Spinal cord (tissue), 9 donors: ENCODE measurements at regions not wholly inside any gene's neighbourhood (a gene's known extent, or its start where the extent isn't known, plus 50 kb on each side); places are given as distances from the start of the nearest gene placed in this dataset.
A peak's percentile ranks its signal among the peaks of the same experiment; 100 is the strongest.

Experiments used
- DNase-seq, 6 donors: peaks; one replicate each; pipeline versions ENCODE4 v3.0.0 to v3.0.0-alpha.2; 2013 to 2015; ENCODE audit warnings: low spot score in 6 of 6, low read depth in 4 of 6
- H3K27ac ChIP-seq: one replicate; pipeline ENCODE4 v1.5.1; 2013; ENCODE audit warnings: low read depth, low read length, control low read depth
- H3K27me3 ChIP-seq: one replicate; pipeline ENCODE4 v1.6.1; 2013; ENCODE audit warnings: low read length; ENCODE audit not compliant: control insufficient read depth, insufficient read depth
- H3K36me3 ChIP-seq: one replicate; pipeline ENCODE4 v1.6.1; 2013; ENCODE audit warnings: low read length; ENCODE audit not compliant: control insufficient read depth, insufficient read depth
- H3K4me1 ChIP-seq: one replicate; pipeline ENCODE4 v1.6.1; 2013; ENCODE audit warnings: low read length; ENCODE audit not compliant: control insufficient read depth, insufficient read depth
- H3K4me3 ChIP-seq: one replicate; pipeline ENCODE4 v1.5.1; 2013; ENCODE audit warnings: low read depth, low read length, control low read depth
- H3K9me3 ChIP-seq: one replicate; pipeline ENCODE4 v1.6.1; 2013; ENCODE audit warnings: low read length; ENCODE audit not compliant: control insufficient read depth, insufficient read depth
- whole genome bisulfite sequencing: methylation state at CpG from one replicate; pipeline ENCODE4 v1.1.5; 2013; ENCODE audit warnings: missing lambda C conversion rate; ENCODE audit not compliant: insufficient coverage; 5-methylcytosine and 5-hydroxymethylcytosine counted together
- donor health status: healthy.

DNA sequence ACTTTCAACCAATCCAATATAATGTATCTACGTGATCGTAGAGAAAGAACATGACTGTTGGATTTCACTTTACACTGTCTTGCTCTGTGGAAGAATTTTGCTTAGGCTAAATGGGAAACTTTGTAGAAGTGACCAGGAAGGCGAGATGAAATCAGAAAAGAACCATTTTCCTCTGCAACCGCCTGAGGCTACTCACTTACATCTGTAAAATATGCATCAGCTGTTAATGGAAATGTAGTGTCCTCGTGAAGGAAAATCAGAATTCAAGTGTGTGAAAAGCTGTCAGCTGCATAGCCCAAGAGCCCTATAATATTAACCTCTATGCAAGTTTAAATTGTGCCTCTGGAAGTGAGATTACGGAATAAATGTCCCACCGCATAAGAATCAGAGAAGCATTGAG is 277.9 kb downstream of the C6orf118 start:
- Histone ChIP-seq H3K4me1 (no peaks in the 10 kb centered on the region), H3K9me3 (no peaks in the 10 kb centered on the region), H3K4me3 (no peak overlapping the region), H3K27me3 (no peaks in the 10 kb centered on the region), H3K36me3 (no peaks in the 10 kb centered on the region), H3K27ac (no peak overlapping the region)
- no CpG with 5 or more reads among the region's 7 CpGs for WGBS
- peak in 1 of 6 donors; percentile 69 for DNase-seq

DNA sequence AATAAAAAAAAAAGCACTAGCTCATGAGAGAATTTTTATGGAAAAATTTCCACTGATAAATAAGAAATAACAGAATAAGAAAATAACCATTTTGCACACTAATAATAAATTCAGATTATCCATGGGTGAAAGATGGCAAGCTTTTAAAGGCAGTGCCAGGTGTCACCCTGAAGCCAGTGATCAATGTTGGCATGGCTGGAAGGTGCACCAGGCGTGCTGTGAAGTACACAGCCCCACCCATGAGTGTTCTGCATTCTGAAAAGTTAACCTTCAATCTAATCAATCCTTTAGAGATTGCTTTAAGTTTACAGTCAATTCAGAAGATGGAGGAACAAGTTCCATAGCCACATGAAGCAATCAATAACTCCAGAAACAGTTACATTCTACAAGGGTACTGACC is 284.4 kb downstream of the C6orf118 start:
- 60% methylated on average over 1 of the region's 1 CpG for WGBS
- Histone ChIP-seq H3K4me1 (no peaks in the 10 kb centered on the region), H3K4me3 (no peak overlapping the region), H3K9me3 (no peaks in the 10 kb centered on the region), H3K27me3 (no peaks in the 10 kb centered on the region), H3K27ac (no peak overlapping the region), H3K36me3 (no peaks in the 10 kb centered on the region)
- DNase-seq: no peak

DNA sequence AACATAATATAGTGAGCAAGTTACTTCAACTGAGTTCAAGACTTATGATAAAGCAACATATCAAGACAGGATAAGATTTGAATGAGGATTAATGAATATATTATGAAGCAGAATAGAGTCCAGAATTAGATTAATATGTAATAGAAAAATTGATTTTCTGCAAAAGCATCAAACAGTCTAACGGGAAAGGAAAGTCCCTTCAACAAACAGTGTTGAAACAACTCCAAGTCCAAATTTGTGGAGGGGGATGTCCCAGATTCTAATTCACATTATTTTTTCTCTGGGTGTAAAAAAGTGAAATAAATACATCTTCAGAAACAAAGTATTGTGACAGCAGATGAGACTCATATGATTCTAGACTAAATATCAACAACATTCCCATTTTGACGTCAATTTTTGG is 289.7 kb downstream of the C6orf118 start:
- H3K9me3 ChIP-seq: no peaks in the 10 kb centered on the region
- no peaks in the 10 kb centered on the region for H3K4me1 ChIP-seq
- WGBS: no CpG with 5 or more reads among the region's 2 CpGs
- DNase-seq: no peak
- no peaks in the 10 kb centered on the region for H3K27me3 ChIP-seq
- H3K4me3 ChIP-seq: no peak overlapping the region
- H3K27ac ChIP-seq: no peak overlapping the region
- H3K36me3 ChIP-seq: no peaks in the 10 kb centered on the region

DNA sequence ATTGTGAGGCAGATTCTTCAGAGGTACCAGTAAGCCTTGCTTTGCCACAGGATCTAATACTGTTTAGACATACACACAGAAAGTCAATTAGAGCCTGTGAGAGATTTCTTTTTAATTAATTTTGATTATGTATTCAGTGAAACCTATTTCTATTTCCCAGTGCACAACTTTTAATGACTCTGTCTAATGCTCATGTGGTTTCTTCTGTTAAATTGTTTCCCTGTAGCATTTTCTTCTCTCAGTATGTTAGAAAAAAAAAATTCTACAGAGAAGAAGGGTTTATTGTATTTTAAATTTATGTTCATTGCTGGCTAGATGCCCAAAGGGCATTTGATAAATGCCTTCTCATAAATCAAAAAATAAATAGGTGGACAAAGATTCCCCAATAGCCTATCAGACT is 293.7 kb downstream of the C6orf118 start:
- no peak overlapping the region for H3K4me3 ChIP-seq
- no peaks in the 10 kb centered on the region for H3K36me3 ChIP-seq
- no peaks in the 10 kb centered on the region for H3K9me3 ChIP-seq
- no peaks in the 10 kb centered on the region for H3K27me3 ChIP-seq
- DNase-seq: peak in 1 of 6 donors; percentile 85
- no peaks in the 10 kb centered on the region for H3K4me1 ChIP-seq
- no peak overlapping the region for H3K27ac ChIP-seq

DNA sequence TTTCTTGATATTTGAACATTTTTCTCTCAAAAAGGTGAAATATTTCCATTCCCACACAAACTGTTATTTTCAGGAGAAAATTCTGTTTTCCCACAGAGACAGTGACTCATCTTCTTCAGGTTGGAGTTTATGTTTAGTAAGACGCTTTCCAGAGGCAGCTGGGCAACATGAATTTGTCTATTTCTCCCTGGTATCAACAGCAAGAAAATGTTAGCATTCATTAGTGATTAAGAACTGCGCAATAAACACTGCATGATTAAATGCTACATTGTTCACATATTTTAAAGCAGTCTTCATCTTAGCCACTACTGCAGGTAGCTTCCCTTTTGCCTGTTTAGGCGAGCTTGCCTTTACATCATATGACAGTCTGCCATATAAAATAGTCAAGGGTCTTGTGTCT is 295.7 kb downstream of the C6orf118 start:
- no peak overlapping the region for H3K27ac ChIP-seq
- H3K4me1 ChIP-seq: no peaks in the 10 kb centered on the region
- no peaks in the 10 kb centered on the region for H3K9me3 ChIP-seq
- H3K27me3 ChIP-seq: no peaks in the 10 kb centered on the region
- no peaks in the 10 kb centered on the region for H3K36me3 ChIP-seq
- 100% methylated on average over 1 of the region's 3 CpGs for WGBS
- no peak for DNase-seq
- H3K4me3 ChIP-seq: no peak overlapping the region

DNA sequence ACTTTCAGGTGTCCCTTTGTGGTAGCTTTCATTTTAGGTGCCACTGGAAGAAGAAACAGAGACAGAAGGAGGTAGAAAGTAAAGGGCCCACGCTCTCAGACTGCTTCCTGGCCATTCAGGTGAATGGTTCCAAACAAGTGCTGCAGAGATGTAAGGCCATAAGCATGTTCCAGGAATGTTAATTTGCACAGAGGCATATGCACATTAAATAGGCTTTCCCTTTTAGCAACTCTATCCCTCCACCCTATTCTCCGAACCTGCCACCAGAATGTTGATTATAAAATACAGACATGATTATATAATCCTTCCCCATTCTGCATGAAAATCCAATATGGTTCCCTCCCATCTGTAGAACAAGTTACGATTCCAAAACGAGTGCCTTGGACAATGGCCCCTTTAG is 297.2 kb downstream of the C6orf118 start:
- Histone ChIP-seq H3K9me3 (no peaks in the 10 kb centered on the region), H3K27ac (no peak overlapping the region), H3K4me3 (no peak overlapping the region), H3K36me3 (no peaks in the 10 kb centered on the region), H3K4me1 (no peaks in the 10 kb centered on the region), H3K27me3 (no peaks in the 10 kb centered on the region)
- DNase-seq: no peak
- 100% methylated on average over 1 of the region's 4 CpGs for WGBS

DNA sequence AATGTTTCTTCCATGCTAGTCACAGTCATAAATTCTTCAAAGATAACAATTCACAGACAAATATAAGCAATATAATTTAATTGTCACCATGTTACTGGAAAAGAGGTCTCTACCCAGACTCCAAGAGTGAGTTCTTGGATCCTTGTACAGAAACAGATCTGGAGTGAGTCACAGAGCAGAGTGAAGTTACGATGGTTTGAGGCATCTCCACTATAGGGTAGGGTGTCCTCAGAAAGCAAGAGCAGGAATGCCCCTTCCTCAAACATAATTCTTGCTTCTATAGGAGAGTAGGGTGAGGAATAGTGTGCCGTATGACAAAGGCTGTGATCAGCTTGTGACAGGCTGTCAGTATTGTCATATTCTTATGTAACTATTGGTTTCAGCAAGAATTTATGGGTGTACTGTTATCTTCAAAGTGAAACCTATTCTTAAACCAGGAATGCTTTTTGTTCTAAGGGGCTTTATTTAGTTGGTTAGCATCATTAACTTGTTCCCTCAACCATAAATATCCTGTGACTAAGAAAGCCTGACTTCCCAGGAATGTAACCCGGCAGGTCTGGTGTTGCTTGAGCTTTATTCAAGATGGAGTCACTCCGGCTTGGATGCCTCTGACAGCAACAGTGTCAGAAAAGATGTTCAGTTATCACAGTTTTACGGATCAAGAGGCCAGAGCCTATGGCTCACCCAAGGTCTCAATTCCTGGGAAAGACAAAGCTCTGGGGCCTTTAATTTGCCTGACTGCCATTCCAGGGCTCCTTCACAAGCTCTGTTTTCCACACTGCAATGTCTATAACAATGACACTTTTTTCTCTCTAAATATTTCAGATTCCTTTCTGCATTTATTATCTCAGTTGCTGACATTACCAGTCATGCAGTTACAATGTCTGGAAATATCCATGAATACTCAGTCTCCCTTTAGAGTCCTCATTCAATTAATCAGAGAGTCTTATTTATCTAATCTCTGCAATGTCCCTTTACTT is 298.6 kb downstream of the C6orf118 start:
- no peak overlapping the region for H3K27ac ChIP-seq
- 79% methylated on average over 3 of the region's 5 CpGs for WGBS
- H3K27me3 ChIP-seq: no peaks in the 10 kb centered on the region
- no peaks in the 10 kb centered on the region for H3K36me3 ChIP-seq
- H3K9me3 ChIP-seq: no peaks in the 10 kb centered on the region
- H3K4me1 ChIP-seq: no peaks in the 10 kb centered on the region
- DNase-seq: no peak
- H3K4me3 ChIP-seq: no peak overlapping the region

DNA sequence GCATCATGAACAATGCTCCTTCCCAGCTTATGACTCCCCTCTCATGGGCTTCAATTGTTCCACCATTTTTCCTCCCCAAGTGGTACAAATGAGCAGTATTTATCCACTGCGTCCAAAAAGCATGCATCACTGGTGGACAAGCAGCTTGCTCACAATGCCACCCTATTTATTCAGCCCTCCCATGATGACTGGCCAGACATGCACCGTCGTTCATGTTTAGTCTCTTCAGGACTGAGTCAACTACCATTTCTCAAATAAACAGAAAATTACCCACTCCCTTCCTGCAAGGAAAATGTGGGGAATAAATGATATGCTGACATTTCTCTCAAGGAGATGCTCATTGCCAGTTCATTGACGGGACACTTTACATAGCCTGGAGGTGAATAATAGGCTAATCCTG is 300.4 kb downstream of the C6orf118 start:
- Histone ChIP-seq H3K27ac (no peak overlapping the region), H3K27me3 (no peaks in the 10 kb centered on the region), H3K36me3 (no peaks in the 10 kb centered on the region), H3K4me1 (no peaks in the 10 kb centered on the region), H3K9me3 (no peaks in the 10 kb centered on the region), H3K4me3 (no peak overlapping the region)
- 50% methylated on average over 1 of the region's 4 CpGs for WGBS
- no peak for DNase-seq

DNA sequence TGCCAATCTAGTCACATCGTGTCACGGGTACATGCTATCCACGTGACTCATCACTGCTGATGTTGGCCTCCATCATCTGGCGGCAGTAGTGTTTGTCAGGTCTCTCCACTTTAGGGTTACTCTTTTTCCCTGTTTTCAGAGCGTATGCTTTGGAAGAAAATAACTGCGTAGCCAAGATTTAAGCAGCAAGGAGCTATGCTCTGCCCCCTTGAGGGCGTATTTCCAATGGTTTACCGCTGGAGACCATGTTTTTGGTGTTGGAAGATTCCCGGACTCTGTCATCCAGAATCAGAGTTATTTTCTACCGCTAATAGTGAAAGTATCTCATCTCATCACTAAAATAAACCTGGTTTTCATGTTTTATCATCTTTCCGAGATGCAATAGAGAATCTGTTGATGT is 306.5 kb downstream of the C6orf118 start:
- no peak overlapping the region for H3K27ac ChIP-seq
- WGBS: 83% methylated on average over 8 of the region's 11 CpGs
- H3K27me3 ChIP-seq: no peaks in the 10 kb centered on the region
- H3K9me3 ChIP-seq: no peaks in the 10 kb centered on the region
- no peak overlapping the region for H3K4me3 ChIP-seq
- no peaks in the 10 kb centered on the region for H3K36me3 ChIP-seq
- no peak for DNase-seq
- H3K4me1 ChIP-seq: no peaks in the 10 kb centered on the region

DNA sequence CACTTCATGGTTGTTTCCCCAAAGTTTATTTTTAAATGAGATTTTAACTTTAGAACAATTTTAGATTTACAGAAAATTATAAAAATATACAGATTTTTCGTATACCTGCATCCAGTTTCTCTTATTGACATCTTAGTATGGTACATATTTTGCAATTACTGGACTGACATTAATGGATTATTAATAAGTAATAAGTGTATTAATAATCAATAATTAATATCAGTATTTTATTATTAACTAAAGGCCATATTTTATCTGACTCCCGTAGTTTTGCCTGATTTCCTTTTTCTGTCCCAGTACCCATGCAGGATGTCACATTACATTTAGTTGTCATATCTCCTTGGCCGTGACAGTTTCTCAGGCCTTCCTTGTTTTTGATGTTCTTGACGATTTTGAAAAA is 307.0 kb downstream of the C6orf118 start:
- H3K4me1 ChIP-seq: no peaks in the 10 kb centered on the region
- no peaks in the 10 kb centered on the region for H3K27me3 ChIP-seq
- 100% methylated on average over 1 of the region's 4 CpGs for WGBS

More for the DNA sequence above, 307.0 kb downstream of the C6orf118 start:
- Histone ChIP-seq H3K36me3 (no peaks in the 10 kb centered on the region), H3K27ac (no peak overlapping the region), H3K4me3 (no peak overlapping the region), H3K9me3 (no peaks in the 10 kb centered on the region)
- DNase-seq: no peak
